Right ventricle myocardium inferior (tissue), 1 donor: ENCODE measurements at regions not wholly inside any gene's neighbourhood (a gene's known extent, or its start where the extent isn't known, plus 50 kb on each side); places are given as distances from the start of the nearest gene placed in this dataset.

Experiments used
- ATAC-seq: fragments of 200-7000 bp; cut with Tn5 transposase; one replicate; pipeline ENCODE4 v1.9.1; 2020; ENCODE audit warnings: mild to moderate bottlenecking, moderate library complexity
- DNase-seq: peaks from one replicate; pipeline ENCODE4 v3.0.0; 2021; ENCODE audit errors: missing footprints
- intact Hi-C: fragments of 100-400 bp; cut with DNase I; formaldehyde crosslinking; loops from one replicate; pipeline ENCODE4 v1.11.0; 2022
- donor health status: DM: no; HTN: yes; CAD: no; lungs with severe emphysema.

DNA sequence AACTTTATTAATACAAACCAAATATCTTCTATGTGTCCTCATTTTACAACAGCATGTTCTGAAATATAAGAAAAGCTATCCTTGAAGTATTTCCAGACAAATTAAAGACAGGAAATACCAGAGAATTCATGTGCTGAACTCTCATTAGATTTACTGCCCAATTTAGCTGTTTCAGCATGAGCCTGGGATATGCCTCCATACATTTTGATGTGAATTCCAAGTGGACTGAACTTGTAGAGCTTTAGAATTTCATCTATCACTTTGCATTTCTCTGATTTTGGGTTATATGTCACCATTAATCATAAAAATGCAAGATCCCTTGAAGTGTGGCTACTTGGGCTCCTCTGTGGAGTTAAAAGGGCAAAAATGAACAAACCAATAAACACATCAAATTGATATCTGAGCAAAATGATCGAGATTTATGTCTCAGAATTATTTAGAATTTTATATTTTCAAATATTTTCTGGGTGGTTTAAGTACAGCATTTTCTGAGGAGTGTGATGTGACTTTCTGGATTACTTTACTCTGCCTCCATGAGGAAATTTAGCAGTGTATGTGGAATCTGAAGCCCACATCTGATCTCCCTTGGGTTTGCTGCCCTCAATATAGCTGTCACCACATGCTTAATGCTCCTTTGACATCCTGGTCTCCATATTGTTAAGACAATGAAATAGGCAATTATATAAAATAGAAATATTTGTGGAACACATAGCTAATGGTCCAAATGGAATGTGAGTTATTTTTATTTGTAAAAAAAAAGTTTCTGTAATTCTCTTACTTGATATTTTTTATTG lies 206.6 kb upstream of the RBMS1 start:
- intact Hi-C loops = no loop called here
- ATAC-seq (no peak), DNase-seq (no peak)

DNA sequence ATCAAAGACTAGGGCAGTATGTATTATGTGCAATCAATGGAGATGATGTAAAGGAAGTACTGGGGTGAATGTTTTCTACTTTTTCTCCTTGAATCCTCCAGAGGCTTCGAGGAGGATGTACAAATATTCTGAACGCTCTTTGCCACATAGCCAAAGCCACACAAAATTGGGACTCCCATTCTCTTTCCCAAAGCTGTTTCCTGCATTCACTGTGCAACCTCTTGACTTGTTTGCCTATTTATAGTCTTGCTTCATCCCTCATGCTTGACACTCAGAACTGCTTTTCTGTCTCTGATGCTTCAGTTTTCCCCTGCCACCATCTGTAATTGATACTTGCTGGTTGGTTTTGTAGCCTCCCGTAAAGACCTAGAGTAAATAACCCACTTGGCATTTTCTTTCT lies 208.2 kb upstream of the RBMS1 start:
- DNase-seq (no peak), ATAC-seq (no peak)
- intact Hi-C loops = no loop called here

DNA sequence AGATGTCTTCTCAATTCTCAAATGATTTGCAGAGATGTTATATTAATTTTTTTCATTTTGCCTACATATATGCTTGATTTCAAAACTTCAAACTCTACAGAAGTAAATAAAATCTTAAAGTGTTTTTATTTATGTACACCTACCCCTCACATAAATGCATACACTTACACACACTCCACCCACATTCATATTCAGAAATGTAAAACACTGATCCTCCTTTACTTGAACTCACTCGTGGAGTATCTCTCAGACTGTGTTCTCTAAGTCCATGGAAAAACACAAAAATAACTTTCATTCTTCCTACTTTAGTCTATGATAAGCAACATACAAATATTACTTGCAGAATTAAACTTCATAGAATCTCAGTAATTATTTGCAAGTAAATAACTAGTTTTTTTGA lies 209.1 kb upstream of the RBMS1 start:
- ATAC-seq (no peak), DNase-seq (no peak)
- intact Hi-C loops = no loop called here

DNA sequence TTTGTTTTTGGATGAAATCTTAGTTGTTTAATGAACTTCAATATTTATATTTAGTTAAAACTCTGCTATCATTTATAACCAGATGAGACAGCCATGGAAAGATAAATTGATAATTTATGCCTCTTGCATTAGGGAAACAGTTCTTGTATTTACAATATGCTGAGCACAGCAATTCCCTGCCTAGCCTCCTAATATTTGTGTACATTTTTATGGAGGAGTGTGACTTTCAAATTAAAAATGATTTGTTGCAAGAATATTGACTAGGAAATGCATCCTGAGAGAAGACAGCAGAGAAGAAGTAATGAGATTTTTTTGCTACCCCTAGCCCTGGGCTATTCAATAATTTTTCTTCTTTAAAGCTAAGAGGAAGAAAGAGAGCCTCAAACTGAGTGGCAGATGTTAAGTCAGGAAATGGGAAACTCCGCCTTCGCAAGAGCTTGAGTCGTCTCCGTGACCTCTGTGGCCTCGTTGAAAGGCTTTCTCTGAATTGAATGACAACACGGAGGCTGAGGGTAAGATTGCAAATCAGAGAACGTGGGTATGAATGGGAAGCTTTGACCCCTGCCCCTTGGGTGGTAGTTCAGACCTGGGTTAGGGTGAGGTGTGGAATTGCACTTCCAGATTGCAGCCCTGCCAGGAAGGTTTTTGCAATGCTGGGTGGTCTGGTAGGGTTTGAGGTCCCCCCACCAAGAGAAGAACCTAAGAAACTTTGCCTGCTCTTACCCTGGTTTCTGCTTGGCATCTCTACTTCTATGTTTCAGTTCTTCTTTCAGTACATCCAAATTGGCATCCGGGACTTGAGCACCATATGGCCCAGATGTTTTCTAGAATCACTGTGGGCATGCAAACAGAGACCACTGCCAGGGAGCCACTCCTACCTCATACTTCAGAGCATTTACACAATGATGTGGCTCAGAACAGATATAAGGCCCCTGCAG lies 210.3 kb upstream of the RBMS1 start:
- intact Hi-C loops = no loop called here
- DNase-seq = no peak
- peak; percentile 50 for ATAC-seq

DNA sequence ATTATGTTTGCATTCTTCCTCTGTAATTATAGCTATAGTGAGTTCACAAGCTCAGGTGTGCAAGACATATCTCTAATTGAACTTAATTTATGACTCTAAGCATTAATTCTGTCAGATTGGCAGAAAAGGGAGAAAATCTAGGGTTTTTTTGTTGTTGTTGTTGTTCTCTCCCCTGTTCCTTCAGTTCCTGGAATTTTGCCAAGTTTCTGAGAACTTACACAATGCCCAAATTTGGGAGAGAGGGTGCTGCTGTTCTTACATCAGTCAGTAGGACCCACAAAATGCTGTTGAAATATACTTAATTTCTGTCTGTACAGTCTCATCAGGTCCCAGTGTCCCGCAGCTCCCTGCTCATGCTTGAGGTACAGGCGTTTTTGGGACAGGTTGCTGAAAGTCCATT lies 221.8 kb upstream of the RBMS1 start:
- no peak for DNase-seq

DNA sequence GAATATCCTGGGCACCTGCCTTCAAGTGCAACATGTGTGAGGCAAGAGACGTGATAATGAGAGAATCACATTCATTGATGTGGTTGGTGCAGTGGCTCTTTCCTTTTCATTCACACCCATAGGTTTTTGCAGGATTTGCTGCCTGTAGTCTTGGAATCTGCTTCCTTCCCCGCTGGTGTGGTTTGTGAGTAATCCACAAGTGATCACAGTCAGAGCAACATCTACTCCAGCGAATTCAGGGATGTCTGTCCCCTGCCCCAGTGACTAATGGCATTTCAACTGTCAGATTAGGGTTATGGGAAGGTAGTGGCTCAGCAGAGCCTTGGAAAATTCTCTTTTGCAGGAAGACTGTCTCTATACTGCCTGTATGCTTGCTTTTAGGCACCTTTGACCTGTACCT lies 225.5 kb upstream of the RBMS1 start:
- DNase-seq (no peak), ATAC-seq (no peak)
- intact Hi-C loops = no loop called here

More for the DNA sequence above, 221.8 kb upstream of the RBMS1 start:
- intact Hi-C loops = no loop called here
- ATAC-seq = no peak

DNA sequence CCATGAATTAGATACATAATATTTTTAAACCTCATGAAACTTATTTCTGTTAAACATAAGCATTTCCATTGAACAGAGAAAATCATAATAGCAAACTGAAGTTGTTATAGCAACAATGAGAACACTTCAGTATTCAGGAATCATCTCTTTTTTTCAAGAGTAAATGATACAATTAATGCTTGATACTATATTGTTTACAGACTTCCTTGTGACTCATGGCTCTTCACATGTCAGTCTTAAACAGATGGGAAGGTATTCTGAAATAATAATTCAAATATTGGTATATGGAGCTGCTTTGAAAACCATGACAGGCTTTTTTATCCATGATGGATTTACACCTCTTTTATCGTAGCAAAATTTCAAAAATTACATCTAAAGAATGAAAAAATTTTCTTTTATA lies 226.5 kb upstream of the RBMS1 start:
- ATAC-seq (no peak), DNase-seq (no peak)
- intact Hi-C loops = no loop called here

DNA sequence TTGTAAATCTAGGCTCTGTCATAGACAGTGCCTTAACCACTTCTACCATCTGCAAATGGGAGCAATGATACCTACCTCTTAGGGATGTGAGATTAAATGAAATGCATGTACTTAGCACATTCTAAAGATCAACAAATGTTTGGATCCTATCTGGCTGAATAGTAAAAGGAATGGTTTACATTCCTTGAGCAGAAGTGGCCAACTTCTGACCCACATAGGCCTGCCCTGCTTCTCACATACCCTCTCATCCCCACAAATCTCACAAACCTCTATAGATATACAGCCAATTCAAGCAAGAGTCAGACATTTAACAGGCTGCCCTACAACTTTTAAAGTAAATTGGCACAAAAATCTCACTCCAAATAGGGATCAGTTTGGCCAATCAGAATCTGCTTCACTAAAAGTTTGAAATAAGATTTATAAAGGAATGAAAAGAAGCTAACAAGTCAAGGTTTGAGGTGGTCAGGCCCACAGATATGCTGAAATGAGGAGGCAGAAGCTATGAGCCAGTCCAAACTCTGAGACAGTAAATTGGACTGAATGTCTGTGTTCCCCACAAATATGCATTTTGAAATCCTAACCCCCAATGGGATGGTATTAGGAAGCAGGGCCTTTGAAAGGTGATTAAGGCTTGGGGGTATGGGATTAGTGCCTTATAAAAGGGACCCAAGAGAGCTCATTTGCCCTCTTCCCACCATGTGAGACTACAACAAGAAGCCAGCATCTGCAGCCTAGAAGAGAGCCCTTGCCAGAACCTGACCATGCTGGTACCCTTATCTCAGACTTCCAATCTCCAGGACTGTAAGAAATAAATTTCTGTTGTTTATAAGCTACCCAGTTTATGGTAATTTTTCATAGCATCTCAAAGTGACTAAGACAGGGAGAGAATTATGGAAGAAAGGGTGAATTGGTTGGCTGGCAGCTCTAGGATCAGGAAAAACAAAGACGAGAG lies 227.8 kb upstream of the RBMS1 start:
- no peak for ATAC-seq
- intact Hi-C loops = no loop called here
- DNase-seq = no peak

DNA sequence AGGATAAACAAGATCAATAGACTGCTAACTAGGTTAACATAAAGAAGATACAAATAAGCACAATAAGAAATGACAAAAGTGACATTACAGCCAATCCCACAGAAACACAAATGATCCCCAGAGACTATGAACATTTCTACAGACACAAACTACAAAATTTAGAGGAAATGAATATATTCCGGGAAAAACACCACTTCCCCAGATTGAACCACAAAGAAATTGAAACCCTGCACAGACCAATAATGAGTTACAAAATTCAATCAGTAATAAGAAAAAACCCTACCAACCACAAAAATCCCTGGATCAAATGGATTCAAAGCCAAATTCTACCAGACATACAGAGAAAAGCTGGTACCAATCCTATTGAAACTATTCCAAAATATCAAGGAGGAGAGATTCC lies 232.4 kb upstream of the RBMS1 start:
- no peak for DNase-seq
- ATAC-seq = no peak
- intact Hi-C loops = no loop called here

DNA sequence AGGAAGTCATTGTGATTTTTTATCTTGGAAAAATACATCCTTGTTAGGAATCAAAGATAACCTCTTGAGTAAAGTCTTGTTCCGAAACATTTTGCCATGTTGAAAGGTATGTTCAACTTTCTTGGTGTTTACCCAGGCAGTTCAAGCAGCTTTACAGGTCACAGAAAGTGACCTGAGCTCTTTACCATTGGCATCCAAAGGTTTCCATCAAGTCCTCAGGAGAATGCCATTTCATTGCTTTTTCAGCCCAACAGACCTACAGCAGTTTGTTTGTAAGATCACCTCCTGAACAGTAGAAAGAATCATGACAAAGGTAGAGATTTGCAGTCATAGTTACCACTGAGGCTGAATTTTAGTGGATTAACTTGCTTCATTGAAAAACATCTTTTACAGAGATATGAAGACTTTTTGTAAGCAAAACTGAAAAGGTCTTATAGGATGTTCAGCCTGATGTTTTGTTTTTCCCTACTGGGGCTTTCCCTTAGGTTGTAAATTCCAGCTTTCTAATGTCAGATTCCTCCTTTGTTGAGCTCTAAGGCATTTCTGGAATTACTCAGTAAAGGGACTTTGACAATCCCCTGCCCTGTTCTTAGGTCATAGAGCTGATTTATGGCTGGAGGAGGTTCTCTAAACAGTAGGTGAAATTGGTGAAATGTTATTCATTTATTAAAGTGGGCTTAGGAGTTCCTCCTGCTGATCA lies 236.8 kb upstream of the RBMS1 start:
- no peak for ATAC-seq
- no peak for DNase-seq
- intact Hi-C loops = no loop called here

DNA sequence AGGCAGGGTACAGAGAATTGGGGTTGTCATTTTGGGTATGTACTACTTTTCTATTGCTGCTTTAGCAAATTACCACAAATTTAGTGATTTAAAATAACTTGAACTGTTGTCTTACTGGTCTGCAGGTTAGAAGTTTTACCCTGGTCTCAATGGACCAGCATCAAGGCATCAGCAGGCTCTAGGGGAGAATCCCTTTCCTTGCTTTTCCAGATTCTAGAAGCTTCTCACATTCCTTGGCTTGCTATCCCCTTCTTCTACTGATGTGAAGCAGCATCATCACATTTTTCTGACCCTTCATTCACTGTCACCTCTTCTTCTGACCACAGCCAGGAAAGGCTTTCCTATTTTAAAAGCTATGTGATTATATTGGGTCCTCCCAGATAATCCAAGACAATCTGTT lies 237.8 kb upstream of the RBMS1 start:
- ATAC-seq = no peak
- DNase-seq = no peak
- intact Hi-C loops = no loop called here

DNA sequence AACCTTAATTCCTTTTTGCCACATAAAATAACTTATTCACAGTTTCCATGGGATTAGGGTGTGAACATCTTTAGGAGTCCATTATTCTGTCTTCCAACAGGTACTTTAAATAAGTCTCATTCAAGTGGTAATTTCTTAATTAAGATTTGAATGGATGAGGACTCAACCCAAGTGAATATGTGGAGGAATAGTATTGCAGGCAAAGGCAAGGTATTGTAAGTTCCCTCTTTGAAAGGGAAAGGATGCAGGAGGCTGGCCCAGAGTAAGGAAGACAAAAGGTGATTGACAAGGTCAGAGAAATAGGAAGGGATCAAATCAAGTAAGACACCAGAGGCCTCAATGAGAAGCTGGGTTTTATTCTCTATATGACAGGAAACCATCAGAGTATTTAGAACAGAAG lies 238.2 kb upstream of the RBMS1 start:
- ATAC-seq (no peak), DNase-seq (no peak)
- intact Hi-C loops = no loop called here

DNA sequence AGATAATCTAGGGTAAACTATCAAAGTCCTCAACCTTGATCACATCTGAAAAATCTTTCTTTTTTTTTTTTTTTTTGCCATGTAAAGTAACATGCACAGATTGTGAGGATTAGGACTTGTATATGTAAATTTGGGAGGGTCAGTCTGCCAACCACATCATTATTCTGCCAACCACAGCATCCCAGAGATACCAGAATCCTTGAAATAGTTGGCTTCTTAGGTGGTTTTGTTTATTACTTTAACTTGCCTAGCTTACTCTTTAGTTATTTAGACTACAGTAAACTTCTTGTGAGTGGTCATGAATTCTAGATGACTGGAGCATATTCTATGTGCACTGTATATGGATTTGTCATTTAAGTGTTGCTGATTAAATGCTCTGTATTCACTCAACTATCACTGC lies 242.1 kb upstream of the RBMS1 start:
- DNase-seq (no peak), ATAC-seq (no peak)
- intact Hi-C loops = no loop called here

DNA sequence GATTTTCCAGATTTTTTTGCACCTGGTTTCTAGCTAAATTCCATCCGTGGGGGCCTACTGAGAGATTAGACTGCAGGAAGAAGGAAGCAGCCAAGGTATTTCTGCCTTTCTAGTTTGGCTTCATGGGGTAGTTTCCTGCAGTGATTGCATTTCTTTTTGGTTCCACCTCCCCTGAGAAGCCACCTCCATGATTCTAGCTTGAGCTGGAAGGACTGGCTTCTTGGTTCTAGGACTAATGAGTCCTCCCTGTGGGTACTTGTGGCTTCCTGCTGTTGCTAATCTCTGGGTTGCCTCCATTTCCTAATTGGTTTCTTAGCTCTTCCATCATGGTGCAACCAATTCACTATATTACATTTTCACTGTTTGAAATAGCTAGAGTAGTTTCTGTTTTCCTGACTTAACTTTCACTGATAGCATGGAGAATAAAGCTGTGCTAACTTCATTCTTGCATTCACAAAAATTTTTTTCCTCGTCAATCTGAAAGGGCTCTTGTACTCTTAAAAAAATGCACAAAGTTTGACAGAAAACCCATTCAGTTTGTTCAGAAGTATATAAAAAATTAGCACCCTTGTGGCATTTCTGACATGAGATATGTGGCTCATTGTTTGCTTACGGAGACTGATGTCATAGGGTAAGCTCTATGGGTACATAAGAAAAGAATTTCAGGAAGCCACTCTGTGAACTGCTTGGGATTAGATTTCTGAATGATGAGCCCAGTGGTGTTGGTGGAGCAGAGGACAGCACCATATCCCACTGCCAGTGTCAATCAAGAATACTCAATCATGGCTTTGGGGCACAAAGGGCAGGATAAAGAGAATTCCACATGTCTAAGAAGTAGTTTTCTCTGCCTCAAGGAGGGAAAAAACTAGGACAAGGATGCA lies 242.8 kb upstream of the RBMS1 start:
- intact Hi-C loops = no loop called here
- ATAC-seq = no peak
- DNase-seq = no peak

DNA sequence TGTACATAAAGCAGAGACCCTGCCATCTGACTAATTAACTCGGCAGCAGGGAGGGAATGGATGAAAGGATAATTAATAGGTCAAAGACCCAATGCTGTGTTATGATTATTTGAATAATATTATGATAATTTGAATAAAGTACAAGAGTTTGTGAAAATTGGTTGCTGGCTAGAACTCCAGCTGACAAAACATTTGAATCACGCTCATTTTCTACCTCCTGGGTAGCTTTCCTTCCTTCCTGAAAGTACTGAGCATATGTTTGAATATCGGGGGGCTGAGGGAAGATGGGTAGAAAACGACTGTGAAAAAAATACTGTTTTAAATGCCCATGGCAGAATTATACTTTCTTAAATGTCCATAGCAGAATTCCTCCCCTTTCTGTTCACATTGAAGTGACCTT lies 243.6 kb upstream of the RBMS1 start:
- ATAC-seq (no peak), DNase-seq (no peak)
- intact Hi-C loops = no loop called here

DNA sequence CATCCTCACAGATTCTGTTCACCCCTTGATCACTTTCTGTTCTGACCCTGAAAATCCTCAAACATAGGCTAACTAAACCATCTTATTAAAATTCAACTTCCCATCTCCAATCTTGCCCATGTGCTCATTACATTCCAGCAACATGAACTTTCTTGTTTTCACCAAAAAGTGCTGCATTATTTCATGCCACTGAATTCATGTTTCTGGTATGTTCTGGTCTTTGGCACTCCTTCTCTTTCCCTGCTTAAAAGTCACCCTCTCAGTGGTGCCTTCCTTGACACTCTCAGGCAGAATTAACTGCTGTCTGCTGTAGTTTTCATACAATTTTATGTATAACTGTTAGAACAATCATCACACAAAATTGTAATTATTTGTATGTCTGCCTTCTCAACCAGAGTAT lies 247.7 kb upstream of the RBMS1 start:
- no peak for ATAC-seq
- no peak for DNase-seq
- intact Hi-C loops = no loop called here

DNA sequence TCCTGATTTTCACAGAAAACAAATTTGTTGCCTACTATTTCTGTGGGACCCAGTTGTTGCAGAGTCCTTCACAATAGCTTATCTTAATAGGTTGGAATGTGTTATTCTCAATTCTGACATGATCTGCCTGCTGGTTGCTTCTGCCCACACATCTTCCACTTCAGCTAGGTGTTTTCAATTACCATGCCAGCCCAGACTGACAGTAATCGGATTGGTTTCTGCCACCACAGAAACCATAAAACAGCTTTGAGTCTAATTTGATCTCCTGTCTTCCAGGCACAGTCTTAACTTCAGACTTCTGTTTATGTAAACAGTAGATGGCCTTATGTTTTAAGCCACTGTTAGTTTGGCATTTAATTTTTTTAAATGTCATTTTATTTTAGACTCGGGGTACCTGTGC lies 248.2 kb upstream of the RBMS1 start:
- ATAC-seq (no peak), DNase-seq (no peak)
- intact Hi-C loops = no loop called here

DNA sequence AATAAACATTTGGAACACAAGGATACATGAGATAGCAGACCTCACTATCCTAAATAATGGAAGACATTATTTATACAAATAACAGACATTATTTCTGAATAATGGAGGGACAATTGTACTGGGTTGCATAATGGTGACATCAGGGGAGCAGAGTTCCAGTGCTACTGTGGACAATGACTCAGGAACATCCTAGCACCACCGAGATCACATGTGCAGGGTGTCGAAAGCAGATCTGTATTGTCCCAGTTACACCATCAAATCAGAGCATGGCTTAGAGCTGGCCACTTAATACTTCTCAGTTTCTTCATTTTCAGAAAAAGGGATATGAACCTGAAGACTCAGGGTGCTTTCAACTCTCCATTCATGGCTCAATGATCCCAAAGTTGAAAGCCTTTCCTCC lies 249.1 kb upstream of the RBMS1 start:
- DNase-seq = no peak
- intact Hi-C loops = no loop called here
- no peak for ATAC-seq
